Omental fat pad (tissue), 3 donors: ENCODE measurements at regions not wholly inside any gene's neighbourhood (a gene's known extent, or its start where the extent isn't known, plus 50 kb on each side); places are given as distances from the start of the nearest gene placed in this dataset.
"Not testable (repeated sequence)": the region's sequence is repeated elsewhere in the genome, so short reads cannot be mapped to it uniquely, and the experiment has no call there.

Source experiments
- ATAC-seq: fragments of 150-250 bp; one replicate; pipeline ENCODE4 v1.9.1; 2016; ENCODE audit warnings: mild to moderate bottlenecking, moderate library complexity; ENCODE audit not compliant: low FRiP score
- DNase-seq: peaks from one replicate; pipeline ENCODE4 v3.0.0-alpha.2; 2019; ENCODE audit warnings: low spot score
- CTCF ChIP-seq, 3 donors: fragments of 450-650 bp; IDR thresholded peaks; one replicate each; pipeline ENCODE4 v1.5.1; 2016 to 2017; ENCODE audit warnings: antibody characterized with exemption in 3 of 3, mild to moderate bottlenecking in 3 of 3, moderate library complexity in 2 of 3

- DNase-seq (no peak), ATAC-seq (no peak)
- TF ChIP-seq CTCF (IDR thresholded peaks at IDR 0.05), result no peak
Observed at GRCh38 chr12:46660719-46661109, 165.1 kb downstream of the SLC38A4 start.

GRCh38 chr12:46660276-46660675 is 165.5 kb downstream of the SLC38A4 start:
- DNase-seq (no peak), ATAC-seq (no peak)
- TF ChIP-seq CTCF (IDR thresholded peaks at IDR 0.05), result no peak

- ATAC-seq (no peak), DNase-seq (no peak)
- no peak for TF ChIP-seq CTCF (IDR thresholded peaks at IDR 0.05)
Observed at GRCh38 chr12:46659824-46660223, 166.0 kb downstream of the SLC38A4 start.

GRCh38 chr12:46659032-46659650 is 166.7 kb downstream of the SLC38A4 start:
- ATAC-seq, result no peak

GRCh38 chr12:46657453-46658411 is 168.1 kb downstream of the SLC38A4 start:
- DNase-seq (no peak), ATAC-seq (no peak)
- no peak for TF ChIP-seq CTCF (IDR thresholded peaks at IDR 0.05)

More at GRCh38 chr12:46659032-46659650, 166.7 kb downstream of the SLC38A4 start:
- no peak for DNase-seq
- TF ChIP-seq CTCF (IDR thresholded peaks at IDR 0.05), result no peak

GRCh38 chr12:46655984-46656383 is 169.8 kb downstream of the SLC38A4 start:
- not testable (repeated sequence) for ATAC-seq, DNase-seq

- DNase-seq, result no peak
- TF ChIP-seq CTCF (IDR thresholded peaks at IDR 0.05), result no peak
- ATAC-seq, result no peak
Observed at GRCh38 chr12:46653311-46653710, 172.5 kb downstream of the SLC38A4 start.
